ENCODE measurements at regions not wholly inside any gene's neighbourhood (a gene's known extent, or its start where the extent isn't known, plus 50 kb on each side); places are given as distances from the start of the nearest gene placed in this dataset.
"Not testable (repeated sequence)": the region's sequence is repeated elsewhere in the genome, so short reads cannot be mapped to it uniquely, and the experiment has no call there.

DNA sequence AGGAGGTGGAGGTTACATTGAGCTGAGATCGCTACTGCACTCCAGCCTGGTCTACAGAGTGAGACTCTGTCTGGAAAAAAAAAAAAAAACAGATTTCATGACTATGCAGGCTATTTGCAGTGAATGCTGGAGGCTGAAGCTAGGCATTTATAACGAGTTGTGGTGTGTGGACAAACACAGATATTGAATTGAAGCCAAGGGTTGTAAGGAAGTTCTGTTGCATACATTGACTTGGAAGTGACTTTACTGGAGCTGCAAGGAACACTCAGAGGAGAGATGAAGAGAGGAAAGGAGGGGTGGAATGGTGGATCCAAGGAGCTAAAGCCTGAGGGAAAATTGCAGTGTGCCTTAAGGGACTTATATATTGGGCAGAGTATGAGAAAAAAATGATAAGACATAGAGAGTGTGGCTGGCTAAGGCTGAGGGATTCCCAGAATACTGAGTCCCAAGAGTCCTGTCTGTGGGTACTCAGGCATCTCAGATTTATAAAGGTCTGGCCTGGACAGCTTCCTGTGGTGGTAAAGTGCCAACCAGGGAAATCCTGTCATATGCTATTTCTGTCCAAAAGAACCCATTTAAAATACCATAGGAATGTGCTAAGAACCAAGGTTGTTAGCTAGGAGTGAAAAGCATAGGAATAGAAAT lies 87.8 kb upstream of the GUCY1A1 start:
- DNase-seq (ENCODE audit: low spot score in 2 of 2) = no peak
- no peak overlapping the region for H3K4me3 ChIP-seq
- peaks cover 4% of the 10 kb centered on the region for H3K4me1 ChIP-seq
- no peak overlapping the region for H3K27ac ChIP-seq
- WGBS = 57% methylated on average over 2 of the region's 2 CpGs
- no peaks in the 10 kb centered on the region for H3K9me3 ChIP-seq
- no peak for TF ChIP-seq POLR2A (IDR thresholded peaks at IDR 0.05)
- TF ChIP-seq, protein P1, sequence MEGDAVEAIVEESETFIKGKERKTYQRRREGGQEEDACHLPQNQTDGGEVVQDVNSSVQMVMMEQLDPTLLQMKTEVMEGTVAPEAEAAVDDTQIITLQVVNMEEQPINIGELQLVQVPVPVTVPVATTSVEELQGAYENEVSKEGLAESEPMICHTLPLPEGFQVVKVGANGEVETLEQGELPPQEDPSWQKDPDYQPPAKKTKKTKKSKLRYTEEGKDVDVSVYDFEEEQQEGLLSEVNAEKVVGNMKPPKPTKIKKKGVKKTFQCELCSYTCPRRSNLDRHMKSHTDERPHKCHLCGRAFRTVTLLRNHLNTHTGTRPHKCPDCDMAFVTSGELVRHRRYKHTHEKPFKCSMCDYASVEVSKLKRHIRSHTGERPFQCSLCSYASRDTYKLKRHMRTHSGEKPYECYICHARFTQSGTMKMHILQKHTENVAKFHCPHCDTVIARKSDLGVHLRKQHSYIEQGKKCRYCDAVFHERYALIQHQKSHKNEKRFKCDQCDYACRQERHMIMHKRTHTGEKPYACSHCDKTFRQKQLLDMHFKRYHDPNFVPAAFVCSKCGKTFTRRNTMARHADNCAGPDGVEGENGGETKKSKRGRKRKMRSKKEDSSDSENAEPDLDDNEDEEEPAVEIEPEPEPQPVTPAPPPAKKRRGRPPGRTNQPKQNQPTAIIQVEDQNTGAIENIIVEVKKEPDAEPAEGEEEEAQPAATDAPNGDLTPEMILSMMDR (IDR thresholded peaks at IDR 0.05) = no peak
- TF ChIP-seq EP300 (IDR thresholded peaks at IDR 0.05) = no peak
- TF ChIP-seq POLR2AphosphoS5 (IDR thresholded peaks at IDR 0.05) = no peak
- no peaks in the 10 kb centered on the region for H3K36me3 ChIP-seq
- no peaks in the 10 kb centered on the region for H3K27me3 ChIP-seq

DNA sequence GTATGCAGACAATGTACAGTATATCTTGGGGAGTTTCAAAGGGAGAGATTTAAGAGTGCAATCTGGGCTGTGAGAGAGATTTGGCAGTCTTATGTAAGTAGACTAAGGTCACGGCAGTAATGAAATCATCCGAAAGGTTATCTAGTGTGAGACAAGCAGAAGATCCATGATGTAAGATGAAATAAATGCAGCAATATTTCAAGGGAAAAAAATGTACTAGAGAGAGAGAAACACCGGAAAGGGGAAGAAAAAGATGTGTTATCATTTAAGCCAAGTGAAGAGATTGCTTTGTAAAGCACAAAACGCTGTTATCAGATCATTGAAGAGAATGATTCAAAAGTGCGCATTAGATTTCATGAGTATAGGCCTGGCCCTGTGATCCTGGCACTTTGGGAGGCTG lies 88.4 kb upstream of the GUCY1A1 start:
- no peak overlapping the region for H3K4me3 ChIP-seq
- no peaks in the 10 kb centered on the region for H3K27me3 ChIP-seq
- H3K9me3 ChIP-seq = no peaks in the 10 kb centered on the region
- WGBS = 82% methylated on average over 5 of the region's 5 CpGs
- H3K27ac ChIP-seq = no peak overlapping the region
- TF ChIP-seq EP300 (IDR thresholded peaks at IDR 0.05) (no peak), POLR2AphosphoS5 (IDR thresholded peaks at IDR 0.05) (no peak), POLR2A (IDR thresholded peaks at IDR 0.05) (no peak)
- TF ChIP-seq, protein P1 (IDR thresholded peaks at IDR 0.05) = no peak
- H3K4me1 ChIP-seq = peaks cover 4% of the 10 kb centered on the region
- DNase-seq (ENCODE audit: low spot score in 2 of 2) = no peak
- H3K36me3 ChIP-seq = no peaks in the 10 kb centered on the region

DNA sequence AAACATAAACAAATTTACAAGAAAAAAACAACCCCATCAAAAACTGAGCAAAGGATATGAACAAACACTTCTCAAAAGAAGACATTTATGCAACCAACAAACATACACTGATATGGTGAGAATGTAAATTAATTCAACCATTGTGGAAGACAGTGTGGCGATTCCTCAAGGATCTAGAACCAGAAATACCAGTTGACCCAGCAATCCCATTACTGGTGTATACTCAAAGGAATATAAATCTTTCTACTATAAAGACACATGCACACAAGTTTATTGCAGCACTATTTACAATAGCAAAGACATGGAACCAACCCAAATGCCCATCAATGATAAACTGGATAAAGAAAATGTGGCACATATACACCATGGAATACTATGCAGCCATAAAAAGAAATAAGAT lies 92.3 kb upstream of the GUCY1A1 start:
- not testable (repeated sequence) for DNase-seq (ENCODE audit: low spot score in 2 of 2); H3K27ac ChIP-seq

DNA sequence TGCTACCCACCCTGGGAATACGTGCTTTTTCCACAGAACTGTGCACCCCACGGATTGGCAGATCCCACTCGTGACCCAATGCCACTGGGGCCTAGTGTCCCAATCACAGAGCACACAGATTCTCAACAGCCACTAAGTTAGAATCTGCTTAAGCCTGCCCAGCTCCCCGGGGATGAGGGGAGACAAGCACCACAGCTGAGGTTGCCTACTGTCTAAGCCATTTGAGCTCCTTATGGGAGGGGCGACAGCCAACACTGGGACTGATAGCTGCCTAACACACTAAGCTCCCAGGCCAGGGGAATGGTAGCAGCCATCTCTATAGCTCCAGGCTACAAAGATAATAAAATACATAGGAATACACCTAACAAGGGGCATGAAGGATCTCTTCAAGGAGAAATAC lies 93.5 kb upstream of the GUCY1A1 start:
- Histone ChIP-seq H3K4me1 (no peaks in the 10 kb centered on the region), H3K9me3 (no peaks in the 10 kb centered on the region), H3K27me3 (no peaks in the 10 kb centered on the region), H3K27ac (no peak overlapping the region), H3K4me3 (no peak overlapping the region), H3K36me3 (no peaks in the 10 kb centered on the region)
- 91% methylated on average over 5 of the region's 5 CpGs for WGBS
- TF ChIP-seq POLR2A (IDR thresholded peaks at IDR 0.05) = no peak
- TF ChIP-seq, protein P1 (IDR thresholded peaks at IDR 0.05) = no peak
- TF ChIP-seq POLR2AphosphoS5 (IDR thresholded peaks at IDR 0.05) = no peak
- TF ChIP-seq EP300 (IDR thresholded peaks at IDR 0.05) = no peak
- DNase-seq (ENCODE audit: low spot score in 2 of 2) = no peak

More for the DNA sequence above, 92.3 kb upstream of the GUCY1A1 start:
- not testable (repeated sequence) for H3K27me3 ChIP-seq, H3K4me1 ChIP-seq, H3K9me3 ChIP-seq, H3K4me3 ChIP-seq, H3K36me3 ChIP-seq
- WGBS = 38% methylated on average over 1 of the region's 1 CpG

DNA sequence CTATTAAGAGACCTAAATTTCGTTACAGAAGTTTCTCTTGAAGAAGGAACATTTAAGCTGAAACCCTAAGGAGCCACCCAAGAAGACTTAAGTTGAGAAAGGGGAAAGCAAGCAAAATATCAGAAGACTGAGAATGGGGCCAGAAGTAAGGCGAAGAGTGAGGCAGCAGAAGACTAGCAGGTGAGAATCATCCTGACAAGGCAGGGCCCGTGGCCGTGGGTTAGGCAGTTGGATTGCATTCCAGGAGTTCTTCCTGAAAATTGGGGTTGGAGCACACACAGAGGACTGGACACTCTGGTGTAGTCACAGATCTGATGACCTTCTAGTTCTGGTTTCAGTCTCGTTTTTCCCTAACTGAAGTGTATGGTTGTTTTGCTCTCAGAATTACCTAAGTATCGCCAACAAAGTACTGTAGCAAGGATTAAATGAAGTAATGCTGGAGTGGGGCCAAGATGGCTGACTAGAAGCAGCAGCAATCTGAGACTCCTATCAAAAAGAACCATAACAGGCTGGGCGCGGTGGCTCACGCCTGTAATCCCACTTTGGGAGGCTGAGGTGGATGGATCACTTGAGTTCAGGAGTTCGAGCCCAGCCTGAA lies 94.4 kb upstream of the GUCY1A1 start:
- no peaks in the 10 kb centered on the region for H3K9me3 ChIP-seq
- no peak for DNase-seq (ENCODE audit: low spot score in 2 of 2)
- H3K4me3 ChIP-seq = no peak overlapping the region
- no peaks in the 10 kb centered on the region for H3K4me1 ChIP-seq
- no peaks in the 10 kb centered on the region for H3K27me3 ChIP-seq
- H3K36me3 ChIP-seq = no peaks in the 10 kb centered on the region
- TF ChIP-seq POLR2AphosphoS5 (IDR thresholded peaks at IDR 0.05) (no peak), EP300 (IDR thresholded peaks at IDR 0.05) (no peak), POLR2A (IDR thresholded peaks at IDR 0.05) (no peak)
- TF ChIP-seq, protein P1 (IDR thresholded peaks at IDR 0.05) = no peak
- WGBS = 84% methylated on average over 10 of the region's 10 CpGs
- H3K27ac ChIP-seq = no peak overlapping the region
